ENCODE measurements at regions not wholly inside any gene's neighbourhood (a gene's known extent, or its start where the extent isn't known, plus 50 kb on each side); places are given as distances from the start of the nearest gene placed in this dataset.

GRCh38 chr12:74847169-74847568 is 309.5 kb downstream of the ATXN7L3B start:
- CTCF ChIA-PET = no interaction called here
- intact Hi-C loops (cut with micrococcal nuclease; ENCODE audit: unreplicated experiment) (no loop called here), in situ Hi-C loops (cut with HindIII; ENCODE audit: low pct_unique_long_range_greater_than_20kb, low sequenced_read_pairs) (no loop called here)
- no peaks in the 10 kb centered on the region for H3K36me3 ChIP-seq (ENCODE audit: control insufficient read depth, insufficient read depth, low read length)
- no peak for TF ChIP-seq TCF7L2 (IDR thresholded peaks at IDR 0.05; ENCODE audit: low read depth, low read length)
- no peak for TF ChIP-seq POLR2AphosphoS5 (IDR thresholded peaks at IDR 0.05; ENCODE audit: low read depth, low read length)
- no peak for TF ChIP-seq CTCF (IDR thresholded peaks at IDR 0.05)
- no peak for TF ChIP-seq SIN3A (IDR thresholded peaks at IDR 0.05; ENCODE audit: borderline replicate concordance, insufficient read depth, low read depth, low read length)
- TF ChIP-seq REST (IDR thresholded peaks at IDR 0.05; ENCODE audit: insufficient read depth in 1 of 2, low read depth in 2 of 2, low read length in 1 of 2) = no peak
- no TSS peak for BruUV-seq (replicated peaks)
- ATAC-seq (no peak), DNase-seq (ENCODE audit: low read depth, low spot score) (no peak)
- POLR2A ChIA-PET = no interaction called here
- no peaks in the 10 kb centered on the region for H3K4me1 ChIP-seq (ENCODE audit: control insufficient read depth, insufficient read depth, low read length)
- no peaks in the 10 kb centered on the region for H3K9me3 ChIP-seq (ENCODE audit: control insufficient read depth, insufficient read depth, low read depth, low read length)
- no peaks in the 10 kb centered on the region for H3K27me3 ChIP-seq (ENCODE audit: control insufficient read depth, insufficient read depth, low read length)
- no peak overlapping the region for H3K27ac ChIP-seq (ENCODE audit: low read length)
- no peak overlapping the region for H3K4me3 ChIP-seq (ENCODE audit: low read depth in 2 of 2, low read length in 2 of 2)

GRCh38 chr12:74848006-74848405 is 310.4 kb downstream of the ATXN7L3B start:
- H3K36me3 ChIP-seq (ENCODE audit: control insufficient read depth, insufficient read depth, low read length) = no peaks in the 10 kb centered on the region; the same call in 1 of the 2 replicates
- CTCF ChIA-PET = no interaction called here
- DNase-seq (ENCODE audit: low read depth, low spot score) = no peak
- no peak for ATAC-seq
- no peak overlapping the region for H3K27ac ChIP-seq (ENCODE audit: low read length)
- H3K4me3 ChIP-seq (ENCODE audit: low read depth in 2 of 2, low read length in 2 of 2) = no peak overlapping the region
- no TSS peak for BruUV-seq (replicated peaks)
- H3K9me3 ChIP-seq (ENCODE audit: control insufficient read depth, insufficient read depth, low read depth, low read length) = no peaks in the 10 kb centered on the region
- no peak for TF ChIP-seq REST (IDR thresholded peaks at IDR 0.05; ENCODE audit: insufficient read depth in 1 of 2, low read depth in 2 of 2, low read length in 1 of 2)
- no peak for TF ChIP-seq SIN3A (IDR thresholded peaks at IDR 0.05; ENCODE audit: borderline replicate concordance, insufficient read depth, low read depth, low read length)
- no peak for TF ChIP-seq CTCF (IDR thresholded peaks at IDR 0.05)
- TF ChIP-seq TCF7L2 (IDR thresholded peaks at IDR 0.05; ENCODE audit: low read depth, low read length) = no peak
- TF ChIP-seq POLR2AphosphoS5 (IDR thresholded peaks at IDR 0.05; ENCODE audit: low read depth, low read length) = no peak
- in situ Hi-C loops (cut with HindIII; ENCODE audit: low pct_unique_long_range_greater_than_20kb, low sequenced_read_pairs) (no loop called here), intact Hi-C loops (cut with micrococcal nuclease; ENCODE audit: unreplicated experiment) (no loop called here)
- H3K27me3 ChIP-seq (ENCODE audit: control insufficient read depth, insufficient read depth, low read length) = no peaks in the 10 kb centered on the region
- no peaks in the 10 kb centered on the region for H3K4me1 ChIP-seq (ENCODE audit: control insufficient read depth, insufficient read depth, low read length)
- POLR2A ChIA-PET = no interaction called here
